GM23338 (cell line): ENCODE measurements at regions not wholly inside any gene's neighbourhood (a gene's known extent, or its start where the extent isn't known, plus 50 kb on each side); places are given as distances from the start of the nearest gene placed in this dataset.

Experiments
- CREB1 ChIP-seq: fragments of 250-450 bp; sonication (Bioruptor Pico); IDR thresholded peaks from 2 replicates; pipeline ENCODE4 v1.5.0; 2020; ENCODE audit warnings: low read depth, mild to moderate bottlenecking, moderate library complexity
- CTCF ChIP-seq, 2 experiments: fragments of 200-600 bp in 1 of 2; sonication (generic) in 1 of 2; conservative IDR thresholded peaks; 2 replicates each; pipeline versions ENCODE4 v1.5.1 to v1.6.1; 2016 to 2017; ENCODE audit warnings: antibody characterized with exemption in 2 of 2, low read depth in 2 of 2, mild to moderate bottlenecking in 2 of 2, moderate library complexity in 1 of 2
- ETS1 ChIP-seq: IDR thresholded peaks from 2 replicates; pipeline ENCODE4 v1.6.1; 2016; ENCODE audit warnings: antibody characterized with exemption
- EZH2 ChIP-seq: fragments of 200-600 bp; sonication (generic); IDR thresholded peaks from one replicate; pipeline ENCODE4 v1.8.0; 2017; ENCODE audit warnings: antibody characterized with exemption, mild to moderate bottlenecking, low read depth; ENCODE audit not compliant: unreplicated experiment
- EZH2phosphoT487 ChIP-seq: fragments of 200-600 bp; sonication (generic); IDR thresholded peaks from one replicate; pipeline ENCODE4 v1.8.1; 2018; ENCODE audit warnings: antibody characterized with exemption; ENCODE audit not compliant: unreplicated experiment
- JUNB ChIP-seq: IDR thresholded peaks from one replicate; pipeline ENCODE4 v1.6.1; 2016; ENCODE audit warnings: antibody characterized with exemption; ENCODE audit not compliant: unreplicated experiment
- NANOG ChIP-seq: IDR thresholded peaks from 2 replicates; pipeline ENCODE4 v1.6.1; 2016; ENCODE audit warnings: antibody characterized with exemption, borderline replicate concordance
- POLR2AphosphoS5 ChIP-seq: IDR thresholded peaks from 2 replicates; pipeline ENCODE4 v1.6.1; 2016; ENCODE audit warnings: antibody characterized with exemption, low read depth
- REST ChIP-seq: IDR thresholded peaks from one replicate; pipeline ENCODE4 v1.6.1; 2018; ENCODE audit warnings: antibody characterized with exemption; ENCODE audit not compliant: unreplicated experiment
- ZNF114 ChIP-seq: fragments of 250-450 bp; sonication (Bioruptor Pico); IDR thresholded peaks from 2 replicates; pipeline ENCODE4 v1.5.0; 2020; ENCODE audit warnings: mild to moderate bottlenecking, moderate library complexity

- TF ChIP-seq EZH2 (no peak), CTCF (conservative IDR thresholded peaks at IDR 0.05; ENCODE audit: low read depth in 2 of 2) (no peak), REST (no peak), POLR2AphosphoS5 (no peak), EZH2phosphoT487 (no peak), ETS1 (no peak), NANOG (no peak), ZNF114 (CRISPR knock-in tag) (no peak), CREB1 (CRISPR knock-in tag) (no peak), JUNB (no peak)
Observed at GRCh38 chr9:11646831-11647230, 1034.0 kb upstream of the PTPRD start.
